Liver (tissue), 8 donors: ENCODE measurements at regions not wholly inside any gene's neighbourhood (a gene's known extent, or its start where the extent isn't known, plus 50 kb on each side); places are given as distances from the start of the nearest gene placed in this dataset.

Experiments used
- DNase-seq: peaks from one replicate; pipeline ENCODE4 v3.0.0-alpha.2; 2017; ENCODE audit warnings: low spot score
- H3K27ac ChIP-seq, 2 donors: one replicate each; pipeline ENCODE4 v1.7.0; 2013; ENCODE audit warnings: inconsistent platforms in 2 of 2, low read length in 2 of 2, control low read depth in 1 of 2, low read depth in 1 of 2, mild to moderate bottlenecking in 1 of 2
- H3K27me3 ChIP-seq, 4 donors: one replicate each; pipeline versions ENCODE4 v1.6.1 to v1.7.0; 2013; ENCODE audit warnings: low read length in 3 of 4, inconsistent platforms in 1 of 4, mild to moderate bottlenecking in 1 of 4, moderate library complexity in 1 of 4; ENCODE audit not compliant: control insufficient read depth in 4 of 4, insufficient read depth in 4 of 4
- H3K36me3 ChIP-seq, 4 donors: one replicate each; pipeline versions ENCODE4 v1.6.1 to v1.7.0; 2013; ENCODE audit warnings: low read length in 3 of 4, mild to moderate bottlenecking in 3 of 4, low read depth in 1 of 4, moderate library complexity in 1 of 4; ENCODE audit not compliant: control insufficient read depth in 4 of 4, insufficient read depth in 3 of 4
- H3K4me1 ChIP-seq, 4 donors: one replicate each; pipeline versions ENCODE4 v1.6.1 to v1.7.0; 2013; ENCODE audit warnings: low read length in 3 of 4, mild to moderate bottlenecking in 3 of 4, moderate library complexity in 1 of 4; ENCODE audit not compliant: control insufficient read depth in 4 of 4, insufficient read depth in 4 of 4
- H3K4me3 ChIP-seq, 3 donors: one replicate each; pipeline versions ENCODE4 v1.6.1 to v1.7.0; 2013; ENCODE audit warnings: low read length in 3 of 3, control low read depth in 1 of 3, low read depth in 1 of 3, mild to moderate bottlenecking in 1 of 3
- H3K9ac ChIP-seq, 2 donors: one replicate each; pipeline ENCODE4 v1.7.0; 2013; ENCODE audit warnings: low read length in 2 of 2, mild to moderate bottlenecking in 2 of 2, moderate library complexity in 2 of 2, control low read depth in 1 of 2, low read depth in 1 of 2
- H3K9me3 ChIP-seq, 4 donors: one replicate each; pipeline versions ENCODE4 v1.6.1 to v1.7.0; 2013; ENCODE audit warnings: low read length in 3 of 4; ENCODE audit not compliant: control insufficient read depth in 4 of 4
- ATF3 ChIP-seq: IDR thresholded peaks from 2 replicates; pipeline ENCODE4 v1.6.1; 2016; ENCODE audit warnings: antibody characterized with exemption
- CTCF ChIP-seq: fragments of 150-350 bp; IDR thresholded peaks from 2 replicates; pipeline ENCODE4 v1.5.1; 2017; ENCODE audit warnings: improper control_type of control experiment, low read depth, low read length; ENCODE audit not compliant: missing input control
- EGR1 ChIP-seq, 2 donors: IDR thresholded peaks; 2 replicates each; pipeline ENCODE4 v1.6.1; 2016 to 2018; ENCODE audit warnings: antibody characterized with exemption in 2 of 2, low read depth in 2 of 2
- FOXA1 ChIP-seq: IDR thresholded peaks from 2 replicates; pipeline ENCODE4 v1.6.1; 2016; ENCODE audit warnings: antibody characterized with exemption
- FOXA2 ChIP-seq: IDR thresholded peaks from 2 replicates; pipeline ENCODE4 v1.6.1; 2016; ENCODE audit warnings: antibody characterized with exemption
- GABPA ChIP-seq, 2 donors: IDR thresholded peaks in 1 of 2; conservative IDR thresholded peaks in 1 of 2; 2 replicates each; pipeline ENCODE4 v1.6.1; 2016; ENCODE audit warnings: antibody characterized with exemption in 2 of 2, mild to moderate bottlenecking in 1 of 2, moderate library complexity in 1 of 2
- HNF4A ChIP-seq, 2 donors: conservative IDR thresholded peaks; 2 replicates each; pipeline ENCODE4 v1.6.1; 2016; ENCODE audit warnings: antibody characterized with exemption in 2 of 2, mild to moderate bottlenecking in 2 of 2
- HNF4G ChIP-seq: IDR thresholded peaks from 2 replicates; pipeline ENCODE4 v1.6.1; 2016; ENCODE audit warnings: antibody characterized with exemption
- JUND ChIP-seq, 2 donors: IDR thresholded peaks; 2 replicates each; pipeline ENCODE4 v1.6.1; 2016; ENCODE audit warnings: antibody characterized with exemption in 2 of 2
- MAX ChIP-seq: IDR thresholded peaks from 2 replicates; pipeline ENCODE4 v1.6.1; 2016; ENCODE audit warnings: antibody characterized with exemption
- NR2F2 ChIP-seq: IDR thresholded peaks from 2 replicates; pipeline ENCODE4 v1.6.1; 2016; ENCODE audit warnings: antibody characterized with exemption
- RAD21 ChIP-seq, 2 donors: IDR thresholded peaks; 2 replicates each; pipeline ENCODE4 v1.6.1; 2016; ENCODE audit warnings: antibody characterized with exemption in 2 of 2, mild to moderate bottlenecking in 2 of 2
- REST ChIP-seq: IDR thresholded peaks from 2 replicates; pipeline ENCODE4 v1.6.1; 2016; ENCODE audit warnings: antibody characterized with exemption, mild to moderate bottlenecking
- RXRA ChIP-seq, 2 donors: IDR thresholded peaks; 2 replicates each; pipeline ENCODE4 v1.6.1; 2017 to 2018; ENCODE audit warnings: antibody characterized with exemption in 2 of 2, mild to moderate bottlenecking in 1 of 2
- SP1 ChIP-seq: IDR thresholded peaks from 2 replicates; pipeline ENCODE4 v1.6.1; 2018; ENCODE audit warnings: antibody characterized with exemption, mild to moderate bottlenecking
- TAF1 ChIP-seq: conservative IDR thresholded peaks from 2 replicates; pipeline ENCODE4 v1.6.1; 2016; ENCODE audit warnings: antibody characterized with exemption, mild to moderate bottlenecking
- YY1 ChIP-seq: IDR thresholded peaks from 2 replicates; pipeline ENCODE4 v1.6.1; 2016; ENCODE audit warnings: antibody characterized with exemption, mild to moderate bottlenecking
- ZBTB33 ChIP-seq: IDR thresholded peaks from 2 replicates; pipeline ENCODE4 v1.6.1; 2016; ENCODE audit warnings: antibody characterized with exemption
- WGBS: extraction: QIAGEN DNeasy Blood & Tissue Kit; methylation state at CpG from one replicate; pipeline ENCODE4 v1.1.7; 2013; 5-methylcytosine and 5-hydroxymethylcytosine counted together
- donor health status: healthy.
- donor health status: healthy.
- donor health status: healthy.
- donor health status: healthy.
- donor health status: healthy.

GRCh38 chr12:59075141-59075540 is 154.8 kb upstream of the LRIG3 start:
- Histone ChIP-seq H3K27ac (no peak overlapping the region), H3K4me3 (no peak overlapping the region), H3K9me3 (no peaks in the 10 kb centered on the region), H3K9ac (no peak overlapping the region), H3K36me3 (no peaks in the 10 kb centered on the region), H3K27me3 (no peaks in the 10 kb centered on the region), H3K4me1 (no peaks in the 10 kb centered on the region)
- TF ChIP-seq FOXA2: no peak
- TF ChIP-seq CTCF: no peak
- no peak for TF ChIP-seq HNF4G
- no peak for TF ChIP-seq SP1
- TF ChIP-seq FOXA1: no peak
- TF ChIP-seq MAX: no peak
- TF ChIP-seq GABPA (IDR thresholded peaks at IDR 0.05 in 1 of 2, conservative IDR thresholded peaks at IDR 0.05 in 1 of 2): no peak
- TF ChIP-seq JUND (IDR thresholded peaks at IDR 0.05): no peak
- TF ChIP-seq ATF3: no peak
- no peak for TF ChIP-seq ZBTB33
- no peak for TF ChIP-seq EGR1 (IDR thresholded peaks at IDR 0.05; ENCODE audit: low read depth in 2 of 2)
- no peak for TF ChIP-seq RXRA (IDR thresholded peaks at IDR 0.05)
- TF ChIP-seq YY1: no peak
- TF ChIP-seq NR2F2: no peak
- TF ChIP-seq REST: no peak
- TF ChIP-seq TAF1: no peak
- no peak for TF ChIP-seq HNF4A (conservative IDR thresholded peaks at IDR 0.05)
- no peak for TF ChIP-seq RAD21 (IDR thresholded peaks at IDR 0.05)
- DNase-seq: no peak
- 80% methylated on average over 3 of the region's 3 CpGs for WGBS
